ENCODE measurements at regions not wholly inside any gene's neighbourhood (a gene's known extent, or its start where the extent isn't known, plus 50 kb on each side); places are given as distances from the start of the nearest gene placed in this dataset.

DNA sequence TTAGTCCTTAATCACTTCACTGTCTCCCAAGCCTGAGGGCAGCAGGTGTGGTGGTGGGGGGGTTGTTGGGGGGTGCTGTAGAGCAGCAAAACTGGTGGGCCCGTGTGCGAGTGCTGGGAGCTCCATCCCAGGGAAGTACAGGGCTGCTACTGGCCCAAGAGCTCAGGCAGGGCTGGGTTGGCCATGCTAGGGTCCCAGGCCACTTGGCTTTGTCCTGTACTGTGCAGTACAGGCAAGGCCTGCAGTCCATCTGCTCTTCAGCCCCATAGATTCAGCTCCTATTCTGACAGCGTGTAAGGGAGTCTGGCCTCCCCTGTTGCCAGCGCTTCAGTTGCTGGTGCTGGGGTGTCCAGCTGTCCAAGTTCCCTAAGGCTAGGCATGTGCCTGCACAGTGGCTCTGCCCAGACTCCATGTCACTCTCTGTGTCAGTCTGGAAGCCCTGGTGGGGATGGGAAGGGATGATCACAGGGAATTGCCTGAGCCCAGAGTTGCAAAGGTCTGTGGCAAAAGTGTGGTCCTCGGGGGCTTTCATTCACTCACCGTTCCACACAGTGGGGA lies 1261.7 kb downstream of the EFNB2 start:
- no peaks in the 10 kb centered on the region for H3K36me3 ChIP-seq (ENCODE audit: insufficient read depth)
- H3F3A ChIP-seq (replicated peaks; ENCODE audit: low read depth) = no peaks in the 10 kb centered on the region
- no peaks in the 10 kb centered on the region for H3K27me3 ChIP-seq (ENCODE audit: insufficient read depth)
- H3K4me3 ChIP-seq = no peak overlapping the region
- no peak overlapping the region for H3K27ac Mint-ChIP-seq
- H3K9me3 Mint-ChIP-seq = peaks cover 8% of the 10 kb centered on the region; the same call in 2 of the 3 replicates
- DNase-seq (ENCODE audit: low spot score) (no peak), ATAC-seq (no peak)
- H3K4me2 ChIP-seq = no peak overlapping the region
- H3K4me1 ChIP-seq (ENCODE audit: insufficient read depth) = peaks cover 7% of the 10 kb centered on the region; the same call in 1 of the 2 replicates
- TF ChIP-seq, protein P1, sequence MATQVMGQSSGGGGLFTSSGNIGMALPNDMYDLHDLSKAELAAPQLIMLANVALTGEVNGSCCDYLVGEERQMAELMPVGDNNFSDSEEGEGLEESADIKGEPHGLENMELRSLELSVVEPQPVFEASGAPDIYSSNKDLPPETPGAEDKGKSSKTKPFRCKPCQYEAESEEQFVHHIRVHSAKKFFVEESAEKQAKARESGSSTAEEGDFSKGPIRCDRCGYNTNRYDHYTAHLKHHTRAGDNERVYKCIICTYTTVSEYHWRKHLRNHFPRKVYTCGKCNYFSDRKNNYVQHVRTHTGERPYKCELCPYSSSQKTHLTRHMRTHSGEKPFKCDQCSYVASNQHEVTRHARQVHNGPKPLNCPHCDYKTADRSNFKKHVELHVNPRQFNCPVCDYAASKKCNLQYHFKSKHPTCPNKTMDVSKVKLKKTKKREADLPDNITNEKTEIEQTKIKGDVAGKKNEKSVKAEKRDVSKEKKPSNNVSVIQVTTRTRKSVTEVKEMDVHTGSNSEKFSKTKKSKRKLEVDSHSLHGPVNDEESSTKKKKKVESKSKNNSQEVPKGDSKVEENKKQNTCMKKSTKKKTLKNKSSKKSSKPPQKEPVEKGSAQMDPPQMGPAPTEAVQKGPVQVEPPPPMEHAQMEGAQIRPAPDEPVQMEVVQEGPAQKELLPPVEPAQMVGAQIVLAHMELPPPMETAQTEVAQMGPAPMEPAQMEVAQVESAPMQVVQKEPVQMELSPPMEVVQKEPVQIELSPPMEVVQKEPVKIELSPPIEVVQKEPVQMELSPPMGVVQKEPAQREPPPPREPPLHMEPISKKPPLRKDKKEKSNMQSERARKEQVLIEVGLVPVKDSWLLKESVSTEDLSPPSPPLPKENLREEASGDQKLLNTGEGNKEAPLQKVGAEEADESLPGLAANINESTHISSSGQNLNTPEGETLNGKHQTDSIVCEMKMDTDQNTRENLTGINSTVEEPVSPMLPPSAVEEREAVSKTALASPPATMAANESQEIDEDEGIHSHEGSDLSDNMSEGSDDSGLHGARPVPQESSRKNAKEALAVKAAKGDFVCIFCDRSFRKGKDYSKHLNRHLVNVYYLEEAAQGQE (IDR thresholded peaks at IDR 0.05; ENCODE audit: unreplicated experiment) = no peak
- TF ChIP-seq POLR2AphosphoS5 (IDR thresholded peaks at IDR 0.05; ENCODE audit: low read depth) = no peak
- TF ChIP-seq EZH2phosphoT487 (IDR thresholded peaks at IDR 0.05; ENCODE audit: unreplicated experiment) = no peak
- TF ChIP-seq, protein P2, sequence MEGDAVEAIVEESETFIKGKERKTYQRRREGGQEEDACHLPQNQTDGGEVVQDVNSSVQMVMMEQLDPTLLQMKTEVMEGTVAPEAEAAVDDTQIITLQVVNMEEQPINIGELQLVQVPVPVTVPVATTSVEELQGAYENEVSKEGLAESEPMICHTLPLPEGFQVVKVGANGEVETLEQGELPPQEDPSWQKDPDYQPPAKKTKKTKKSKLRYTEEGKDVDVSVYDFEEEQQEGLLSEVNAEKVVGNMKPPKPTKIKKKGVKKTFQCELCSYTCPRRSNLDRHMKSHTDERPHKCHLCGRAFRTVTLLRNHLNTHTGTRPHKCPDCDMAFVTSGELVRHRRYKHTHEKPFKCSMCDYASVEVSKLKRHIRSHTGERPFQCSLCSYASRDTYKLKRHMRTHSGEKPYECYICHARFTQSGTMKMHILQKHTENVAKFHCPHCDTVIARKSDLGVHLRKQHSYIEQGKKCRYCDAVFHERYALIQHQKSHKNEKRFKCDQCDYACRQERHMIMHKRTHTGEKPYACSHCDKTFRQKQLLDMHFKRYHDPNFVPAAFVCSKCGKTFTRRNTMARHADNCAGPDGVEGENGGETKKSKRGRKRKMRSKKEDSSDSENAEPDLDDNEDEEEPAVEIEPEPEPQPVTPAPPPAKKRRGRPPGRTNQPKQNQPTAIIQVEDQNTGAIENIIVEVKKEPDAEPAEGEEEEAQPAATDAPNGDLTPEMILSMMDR (conservative IDR thresholded peaks at IDR 0.05; ENCODE audit: low read depth in 2 of 2) = no peak
- no peak for TF ChIP-seq CREB1 (CRISPR knock-in tag; IDR thresholded peaks at IDR 0.05; ENCODE audit: low read depth)
- TF ChIP-seq, protein P3, sequence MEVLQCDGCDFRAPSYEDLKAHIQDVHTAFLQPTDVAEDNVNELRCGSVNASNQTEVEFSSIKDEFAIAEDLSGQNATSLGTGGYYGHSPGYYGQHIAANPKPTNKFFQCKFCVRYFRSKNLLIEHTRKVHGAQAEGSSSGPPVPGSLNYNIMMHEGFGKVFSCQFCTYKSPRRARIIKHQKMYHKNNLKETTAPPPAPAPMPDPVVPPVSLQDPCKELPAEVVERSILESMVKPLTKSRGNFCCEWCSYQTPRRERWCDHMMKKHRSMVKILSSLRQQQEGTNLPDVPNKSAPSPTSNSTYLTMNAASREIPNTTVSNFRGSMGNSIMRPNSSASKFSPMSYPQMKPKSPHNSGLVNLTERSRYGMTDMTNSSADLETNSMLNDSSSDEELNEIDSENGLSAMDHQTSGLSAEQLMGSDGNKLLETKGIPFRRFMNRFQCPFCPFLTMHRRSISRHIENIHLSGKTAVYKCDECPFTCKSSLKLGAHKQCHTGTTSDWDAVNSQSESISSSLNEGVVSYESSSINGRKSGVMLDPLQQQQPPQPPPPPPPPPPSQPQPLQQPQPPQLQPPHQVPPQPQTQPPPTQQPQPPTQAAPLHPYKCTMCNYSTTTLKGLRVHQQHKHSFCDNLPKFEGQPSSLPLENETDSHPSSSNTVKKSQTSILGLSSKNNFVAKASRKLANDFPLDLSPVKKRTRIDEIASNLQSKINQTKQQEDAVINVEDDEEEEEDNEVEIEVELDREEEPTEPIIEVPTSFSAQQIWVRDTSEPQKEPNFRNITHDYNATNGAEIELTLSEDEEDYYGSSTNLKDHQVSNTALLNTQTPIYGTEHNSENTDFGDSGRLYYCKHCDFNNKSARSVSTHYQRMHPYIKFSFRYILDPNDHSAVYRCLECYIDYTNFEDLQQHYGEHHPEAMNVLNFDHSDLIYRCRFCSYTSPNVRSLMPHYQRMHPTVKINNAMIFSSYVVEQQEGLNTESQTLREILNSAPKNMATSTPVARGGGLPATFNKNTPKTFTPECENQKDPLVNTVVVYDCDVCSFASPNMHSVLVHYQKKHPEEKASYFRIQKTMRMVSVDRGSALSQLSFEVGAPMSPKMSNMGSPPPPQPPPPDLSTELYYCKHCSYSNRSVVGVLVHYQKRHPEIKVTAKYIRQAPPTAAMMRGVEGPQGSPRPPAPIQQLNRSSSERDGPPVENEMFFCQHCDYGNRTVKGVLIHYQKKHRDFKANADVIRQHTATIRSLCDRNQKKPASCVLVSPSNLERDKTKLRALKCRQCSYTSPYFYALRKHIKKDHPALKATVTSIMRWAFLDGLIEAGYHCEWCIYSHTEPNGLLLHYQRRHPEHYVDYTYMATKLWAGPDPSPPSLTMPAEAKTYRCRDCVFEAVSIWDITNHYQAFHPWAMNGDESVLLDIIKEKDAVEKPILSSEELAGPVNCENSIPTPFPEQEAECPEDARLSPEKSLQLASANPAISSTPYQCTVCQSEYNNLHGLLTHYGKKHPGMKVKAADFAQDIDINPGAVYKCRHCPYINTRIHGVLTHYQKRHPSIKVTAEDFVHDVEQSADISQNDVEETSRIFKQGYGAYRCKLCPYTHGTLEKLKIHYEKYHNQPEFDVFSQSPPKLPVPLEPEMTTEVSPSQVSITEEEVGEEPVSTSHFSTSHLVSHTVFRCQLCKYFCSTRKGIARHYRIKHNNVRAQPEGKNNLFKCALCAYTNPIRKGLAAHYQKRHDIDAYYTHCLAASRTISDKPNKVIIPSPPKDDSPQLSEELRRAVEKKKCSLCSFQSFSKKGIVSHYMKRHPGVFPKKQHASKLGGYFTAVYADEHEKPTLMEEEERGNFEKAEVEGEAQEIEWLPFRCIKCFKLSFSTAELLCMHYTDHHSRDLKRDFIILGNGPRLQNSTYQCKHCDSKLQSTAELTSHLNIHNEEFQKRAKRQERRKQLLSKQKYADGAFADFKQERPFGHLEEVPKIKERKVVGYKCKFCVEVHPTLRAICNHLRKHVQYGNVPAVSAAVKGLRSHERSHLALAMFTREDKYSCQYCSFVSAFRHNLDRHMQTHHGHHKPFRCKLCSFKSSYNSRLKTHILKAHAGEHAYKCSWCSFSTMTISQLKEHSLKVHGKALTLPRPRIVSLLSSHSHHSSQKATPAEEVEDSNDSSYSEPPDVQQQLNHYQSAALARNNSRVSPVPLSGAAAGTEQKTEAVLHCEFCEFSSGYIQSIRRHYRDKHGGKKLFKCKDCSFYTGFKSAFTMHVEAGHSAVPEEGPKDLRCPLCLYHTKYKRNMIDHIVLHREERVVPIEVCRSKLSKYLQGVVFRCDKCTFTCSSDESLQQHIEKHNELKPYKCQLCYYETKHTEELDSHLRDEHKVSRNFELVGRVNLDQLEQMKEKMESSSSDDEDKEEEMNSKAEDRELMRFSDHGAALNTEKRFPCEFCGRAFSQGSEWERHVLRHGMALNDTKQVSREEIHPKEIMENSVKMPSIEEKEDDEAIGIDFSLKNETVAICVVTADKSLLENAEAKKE (CRISPR knock-in tag; IDR thresholded peaks at IDR 0.05) = no peak
- TF ChIP-seq STAT1 (IDR thresholded peaks at IDR 0.05; ENCODE audit: unreplicated experiment) = no peak
- TF ChIP-seq ZNF114 (CRISPR knock-in tag; IDR thresholded peaks at IDR 0.05) = no peak
- TF ChIP-seq, protein P4, sequence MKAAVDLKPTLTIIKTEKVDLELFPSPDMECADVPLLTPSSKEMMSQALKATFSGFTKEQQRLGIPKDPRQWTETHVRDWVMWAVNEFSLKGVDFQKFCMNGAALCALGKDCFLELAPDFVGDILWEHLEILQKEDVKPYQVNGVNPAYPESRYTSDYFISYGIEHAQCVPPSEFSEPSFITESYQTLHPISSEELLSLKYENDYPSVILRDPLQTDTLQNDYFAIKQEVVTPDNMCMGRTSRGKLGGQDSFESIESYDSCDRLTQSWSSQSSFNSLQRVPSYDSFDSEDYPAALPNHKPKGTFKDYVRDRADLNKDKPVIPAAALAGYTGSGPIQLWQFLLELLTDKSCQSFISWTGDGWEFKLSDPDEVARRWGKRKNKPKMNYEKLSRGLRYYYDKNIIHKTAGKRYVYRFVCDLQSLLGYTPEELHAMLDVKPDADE (IDR thresholded peaks at IDR 0.05) = no peak
- no peak for TF ChIP-seq ZNF331 (CRISPR knock-in tag; IDR thresholded peaks at IDR 0.05; ENCODE audit: low read depth)
- TF ChIP-seq EZH2 (IDR thresholded peaks at IDR 0.05; ENCODE audit: low read depth, unreplicated experiment) = no peak
- H2AFZ ChIP-seq = no peak overlapping the region
- H4K20me1 ChIP-seq (replicated peaks; ENCODE audit: insufficient read depth) = no peaks in the 10 kb centered on the region
- peaks cover 13% of the 10 kb centered on the region for H3K9me2 ChIP-seq (ENCODE audit: insufficient read depth)
- H3K27me3 Mint-ChIP-seq (ENCODE audit: insufficient read depth, low read depth, poor library complexity) = peaks cover 6% of the 10 kb centered on the region
- peaks cover 9% of the 10 kb centered on the region for H3K36me3 Mint-ChIP-seq (ENCODE audit: low read depth)
- H3K4me1 Mint-ChIP-seq = peaks cover 4% of the 10 kb centered on the region
- no peak overlapping the region for H3K27ac ChIP-seq (ENCODE audit: low read depth)
- H3K79me2 ChIP-seq (replicated peaks; ENCODE audit: insufficient read depth) = no peaks in the 10 kb centered on the region
- H3K4me3 Mint-ChIP-seq = no peak overlapping the region

All from GM23338 (cell line).